IMR-90 (cell line): ENCODE measurements at regions not wholly inside any gene's neighbourhood (a gene's known extent, or its start where the extent isn't known, plus 50 kb on each side); places are given as distances from the start of the nearest gene placed in this dataset.
"Not testable (repeated sequence)": the region's sequence is repeated elsewhere in the genome, so short reads cannot be mapped to it uniquely, and the experiment has no call there.

ENCODE experiments used
- BHLHE40 ChIP-seq: fragments of 150-350 bp; IDR thresholded peaks from 2 replicates; pipeline ENCODE4 v1.6.1; 2016; ENCODE audit warnings: mild to moderate bottlenecking, low read depth, low read length
- CTCF ChIP-seq: conservative IDR thresholded peaks from 2 replicates; pipeline ENCODE4 v1.5.1; 2012; ENCODE audit warnings: mild to moderate bottlenecking, low read depth, low read length, improper control_type of control experiment
- ELK1 ChIP-seq: fragments of 150-350 bp; IDR thresholded peaks from 2 replicates; pipeline ENCODE4 v1.6.1; 2016; ENCODE audit warnings: low read depth, mild to moderate bottlenecking, low read length, moderate library complexity, borderline replicate concordance
- RAD21 ChIP-seq: IDR thresholded peaks from 2 replicates; pipeline ENCODE4 v1.6.1; 2012; ENCODE audit warnings: low read length, improper control_type of control experiment
- RFX5 ChIP-seq: IDR thresholded peaks from 2 replicates; pipeline ENCODE4 v1.8.0; 2012; ENCODE audit warnings: low read depth, mild to moderate bottlenecking, low read length, moderate library complexity

DNA sequence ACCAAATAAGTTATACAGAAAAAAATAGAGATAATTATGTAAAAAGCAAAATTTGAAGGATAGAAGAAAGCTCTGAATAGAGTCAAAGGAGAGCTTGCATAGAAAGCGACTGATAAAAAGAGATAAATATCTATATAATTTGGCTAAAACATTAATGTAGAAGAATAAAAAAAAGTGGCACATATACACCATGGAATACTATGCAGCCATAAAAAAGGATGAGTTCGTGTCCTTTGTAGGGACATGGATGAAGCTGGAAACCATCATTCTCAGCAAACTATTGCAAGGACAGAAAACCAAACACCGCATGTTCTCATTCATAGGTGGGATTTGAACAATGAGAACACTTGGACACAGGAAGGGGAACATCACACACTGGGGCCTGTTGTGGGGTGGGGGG is 693.3 kb upstream of the NR2F2 start:
- not testable (repeated sequence) for TF ChIP-seq CTCF, RFX5, RAD21, ELK1, BHLHE40
